Activated CD4-positive, alpha-beta memory T cell treated with anti-CD3 and anti-CD28 coated beads for 36 hours (primary cell): ENCODE measurements at regions not wholly inside any gene's neighbourhood (a gene's known extent, or its start where the extent isn't known, plus 50 kb on each side); places are given as distances from the start of the nearest gene placed in this dataset.
"Not testable (repeated sequence)": the region's sequence is repeated elsewhere in the genome, so short reads cannot be mapped to it uniquely, and the experiment has no call there.

Experiments used
- CTCF ChIA-PET: fragments of 350-600 bp; sonication (Branson Sonifier 250); formaldehyde crosslinking; loops from one replicate; lab custom pipeline; 2021; ENCODE audit warnings: antibody characterized with exemption, inconsistent platforms; lab: Charles Lee
- POLR2A ChIA-PET: fragments of 350-600 bp; sonication (Branson Sonifier 250); formaldehyde crosslinking; loops from one replicate; lab custom pipeline; 2021; ENCODE audit warnings: antibody characterized with exemption; lab: Charles Lee
- DNase-seq: peaks from one replicate; pipeline ENCODE4 v3.0.0-alpha.2; 2020
- H3K27ac Mint-ChIP-seq: one replicate; pipeline ENCODE4 v1.8.0; 2021; ENCODE audit warnings: mixed read lengths
- H3K27me3 Mint-ChIP-seq: one replicate; pipeline ENCODE4 v1.8.0; 2021; ENCODE audit warnings: mixed read lengths
- H3K36me3 Mint-ChIP-seq: one replicate; pipeline ENCODE4 v1.8.0; 2021; ENCODE audit warnings: mixed read lengths
- H3K4me1 Mint-ChIP-seq: one replicate; pipeline ENCODE4 v1.8.0; 2021; ENCODE audit warnings: low read depth, mixed read lengths
- H3K4me3 Mint-ChIP-seq: one replicate; pipeline ENCODE4 v1.8.0; 2021; ENCODE audit warnings: mild to moderate bottlenecking, mixed read lengths
- H3K9me3 Mint-ChIP-seq: one replicate; pipeline ENCODE4 v1.8.0; 2021; ENCODE audit warnings: mixed read lengths
- intact Hi-C: fragments of 100-400 bp; cut with micrococcal nuclease; formaldehyde crosslinking; loops from one replicate; pipeline ENCODE4 v1.15.1; 2023

DNA sequence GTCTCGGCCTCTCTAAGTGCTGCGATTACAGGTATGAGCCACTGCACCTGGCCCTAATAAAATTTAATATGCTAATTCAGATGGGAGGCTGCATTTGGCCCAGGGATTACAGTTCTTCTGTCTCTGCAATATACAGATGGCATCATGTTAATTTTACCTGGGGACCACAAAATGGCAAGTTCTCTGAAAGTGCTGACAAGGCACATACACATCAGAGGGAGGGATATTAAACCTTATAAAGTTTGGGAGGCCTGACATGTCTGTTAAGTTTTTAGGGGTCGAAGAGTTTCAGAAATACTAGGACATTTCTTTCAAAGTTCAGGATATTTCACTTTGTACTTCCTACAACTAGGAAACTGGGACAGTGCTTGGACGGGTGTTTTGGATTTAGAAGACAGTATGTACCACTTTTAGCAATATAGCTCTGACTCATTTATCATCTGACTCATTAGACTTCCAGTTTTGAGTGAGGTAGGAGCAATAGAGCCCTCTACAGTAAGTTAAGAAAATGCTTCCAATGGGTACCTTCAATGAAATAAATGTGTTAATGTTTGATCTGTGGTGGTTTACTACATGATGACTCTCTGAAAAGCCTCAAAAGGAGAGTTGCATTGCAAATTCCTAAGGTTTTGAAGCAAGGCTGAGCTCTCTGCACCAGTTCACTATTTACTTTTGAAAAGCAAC is 981.0 kb upstream of the HS3ST1 start:
- ChIA-PET POLR2A (no interaction called here), CTCF (interaction anchor here (0.7 kb wide), 1 partner anchor 625 kb away, joined by 3 read pairs; no protein-coding TSS in a partner anchor)
- Mint-ChIP-seq H3K4me3 (no peak overlapping the region), H3K4me1 (no peaks in the 10 kb centered on the region), H3K36me3 (no peaks in the 10 kb centered on the region), H3K27me3 (no peaks in the 10 kb centered on the region), H3K27ac (no peak overlapping the region), H3K9me3 (peaks cover 6% of the 10 kb centered on the region)
- no peak for DNase-seq
- intact Hi-C loops, result no loop called here

DNA sequence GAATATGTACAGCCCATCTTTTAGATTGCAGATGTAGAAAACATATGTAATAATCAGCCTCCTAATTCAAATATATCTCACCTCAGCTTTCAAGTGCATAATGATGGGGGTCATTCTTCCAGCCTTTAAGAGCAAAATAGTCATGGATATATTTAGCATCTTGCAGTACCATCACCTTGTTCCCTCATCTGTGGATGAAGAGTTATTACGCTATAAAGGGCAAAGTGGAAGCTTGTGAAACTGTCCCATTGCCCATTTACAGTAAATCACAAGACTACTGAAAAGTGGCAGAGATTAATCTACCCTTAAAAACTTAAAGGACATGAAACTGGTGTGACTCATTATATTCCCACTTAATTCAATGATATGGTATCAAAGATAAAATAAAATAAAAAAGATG is 979.7 kb upstream of the HS3ST1 start:
- CTCF ChIA-PET, result no interaction called here

DNA sequence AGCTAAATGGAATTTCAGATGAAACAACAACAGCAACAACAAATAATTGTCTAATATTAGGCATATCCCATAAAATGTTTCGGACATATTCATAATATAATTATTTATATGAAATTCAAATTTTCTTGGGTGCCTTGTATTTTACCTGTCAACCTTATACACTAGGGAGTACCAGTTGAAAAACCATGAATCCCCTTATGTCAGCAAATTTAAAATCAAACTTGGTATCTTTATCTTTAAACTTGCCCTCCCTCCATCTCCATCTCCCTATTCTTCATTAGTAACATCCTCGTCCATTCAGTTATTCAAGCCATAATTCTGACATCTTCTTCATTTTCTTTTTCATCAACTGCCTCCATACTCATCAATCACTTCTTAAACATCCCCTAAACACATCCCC is 974.5 kb upstream of the HS3ST1 start:
- H3K27ac Mint-ChIP-seq, result no peak overlapping the region
- intact Hi-C loops, result no loop called here
- H3K4me3 Mint-ChIP-seq, result no peak overlapping the region
- H3K36me3 Mint-ChIP-seq, result no peaks in the 10 kb centered on the region
- CTCF ChIA-PET, result no interaction called here
- H3K4me1 Mint-ChIP-seq, result no peaks in the 10 kb centered on the region
- no peak for DNase-seq
- POLR2A ChIA-PET, result no interaction called here
- H3K9me3 Mint-ChIP-seq, result peaks cover 11% of the 10 kb centered on the region
- no peaks in the 10 kb centered on the region for H3K27me3 Mint-ChIP-seq

More for the DNA sequence above, 979.7 kb upstream of the HS3ST1 start:
- Mint-ChIP-seq H3K9me3 (peaks cover 6% of the 10 kb centered on the region), H3K4me3 (no peak overlapping the region), H3K27me3 (no peaks in the 10 kb centered on the region), H3K27ac (no peak overlapping the region), H3K36me3 (no peaks in the 10 kb centered on the region), H3K4me1 (no peaks in the 10 kb centered on the region)
- POLR2A ChIA-PET, result no interaction called here
- no peak for DNase-seq
- intact Hi-C loops, result no loop called here

DNA sequence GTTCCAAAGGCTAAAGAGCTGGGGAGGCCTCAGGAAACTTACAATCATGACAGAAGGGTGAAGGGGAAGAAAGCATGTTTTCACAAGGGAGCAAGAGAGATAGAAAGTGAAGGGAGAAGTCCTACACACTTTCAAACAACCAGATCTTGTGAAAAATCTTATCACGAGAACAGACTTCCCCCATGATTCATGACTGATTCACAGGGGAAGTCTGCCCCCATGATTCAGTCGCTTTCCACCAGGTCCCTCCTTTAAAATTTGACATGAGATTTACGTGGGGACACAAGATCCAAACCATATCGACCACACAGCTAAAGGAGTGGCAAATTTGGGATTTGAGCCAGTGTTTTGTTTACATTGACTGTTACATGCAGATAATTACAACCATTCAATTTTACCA is 971.1 kb upstream of the HS3ST1 start:
- CTCF ChIA-PET, result interaction anchor here (0.6 kb wide), 1 partner anchor 1526 kb away, joined by 3 read pairs; no protein-coding TSS in a partner anchor
- H3K36me3 Mint-ChIP-seq, result no peaks in the 10 kb centered on the region
- no peak for DNase-seq
- H3K4me1 Mint-ChIP-seq, result no peaks in the 10 kb centered on the region
- no peak overlapping the region for H3K27ac Mint-ChIP-seq
- intact Hi-C loops, result no loop called here
- no peak overlapping the region for H3K4me3 Mint-ChIP-seq
- H3K9me3 Mint-ChIP-seq, result peaks cover 5% of the 10 kb centered on the region
- no peaks in the 10 kb centered on the region for H3K27me3 Mint-ChIP-seq
- POLR2A ChIA-PET, result no interaction called here

DNA sequence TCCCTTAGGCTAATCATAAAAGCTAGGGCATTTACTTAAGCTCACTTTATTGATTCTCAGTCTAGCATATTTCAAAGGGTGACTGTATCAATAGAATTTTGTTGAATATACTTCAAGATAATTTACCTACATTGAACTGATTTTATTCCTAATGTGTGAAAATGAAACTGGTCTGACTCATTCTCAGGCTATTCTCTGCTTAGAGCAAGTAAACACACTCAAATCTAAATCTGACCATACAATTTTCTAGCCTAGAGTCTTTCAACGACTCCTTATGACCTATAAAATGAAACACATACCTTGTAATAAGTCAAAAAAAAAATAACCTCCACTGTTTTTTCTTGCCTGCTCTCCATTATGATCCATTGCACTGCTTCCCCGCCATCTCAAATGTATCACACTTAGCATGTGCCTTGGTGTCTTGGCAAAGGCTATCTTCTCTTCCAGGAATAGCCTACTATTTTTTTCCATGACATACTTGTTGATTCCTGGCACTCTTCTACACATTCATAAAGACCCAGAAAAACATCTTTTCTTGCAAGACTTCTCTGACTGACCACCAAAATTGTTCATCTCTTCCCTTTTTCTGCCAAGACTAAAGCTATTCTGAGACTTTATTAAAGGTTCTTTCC is 965.1 kb upstream of the HS3ST1 start:
- no peak overlapping the region for H3K4me3 Mint-ChIP-seq
- H3K36me3 Mint-ChIP-seq, result no peaks in the 10 kb centered on the region
- DNase-seq, result no peak
- no peak overlapping the region for H3K27ac Mint-ChIP-seq
- ChIA-PET CTCF (no interaction called here), POLR2A (no interaction called here)
- intact Hi-C loops, result no loop called here
- H3K4me1 Mint-ChIP-seq, result no peaks in the 10 kb centered on the region
- no peaks in the 10 kb centered on the region for H3K9me3 Mint-ChIP-seq
- no peaks in the 10 kb centered on the region for H3K27me3 Mint-ChIP-seq

DNA sequence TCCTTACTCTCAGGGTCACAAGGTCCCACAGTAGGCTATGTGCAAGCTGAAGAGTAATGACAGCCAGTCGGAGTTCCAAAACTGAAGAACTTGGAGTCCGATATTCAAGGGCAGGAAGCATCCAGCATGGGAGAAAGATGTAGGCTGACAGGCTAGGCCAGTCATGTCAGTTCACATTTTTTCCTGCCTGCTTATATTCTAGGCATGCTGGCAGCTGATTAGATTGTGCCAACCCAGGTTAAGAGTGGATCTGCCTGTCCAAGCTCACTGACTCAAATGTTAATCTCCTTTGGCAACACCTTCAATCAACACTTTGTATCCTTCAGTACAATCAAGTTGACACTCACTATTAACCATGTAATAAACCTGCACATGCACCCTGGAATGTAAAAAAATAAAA is 960.9 kb upstream of the HS3ST1 start:
- Mint-ChIP-seq H3K27me3 (no peaks in the 10 kb centered on the region), H3K9me3 (peaks cover 7% of the 10 kb centered on the region), H3K36me3 (no peaks in the 10 kb centered on the region), H3K4me3 (no peak overlapping the region), H3K4me1 (no peaks in the 10 kb centered on the region), H3K27ac (no peak overlapping the region)
- no peak for DNase-seq
- ChIA-PET CTCF (no interaction called here), POLR2A (no interaction called here)
- intact Hi-C loops, result no loop called here

DNA sequence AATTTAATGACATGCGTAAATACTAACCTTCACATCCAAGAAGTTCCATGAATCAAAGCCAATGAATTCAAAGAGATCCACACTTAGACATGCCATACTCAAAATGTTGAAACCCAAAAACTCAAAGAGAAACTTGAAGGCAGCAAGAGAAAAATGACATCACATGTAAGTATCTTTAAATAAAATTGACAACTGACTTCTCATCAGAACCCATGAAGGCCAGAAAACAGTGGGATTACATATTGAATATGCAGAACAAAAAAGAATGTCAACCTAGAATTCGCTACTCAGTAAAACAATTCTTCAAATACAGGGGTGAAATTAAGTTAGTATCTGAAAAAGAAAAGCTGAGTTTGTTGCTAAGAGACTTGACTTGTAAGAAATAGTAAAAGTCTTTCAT is 953.9 kb upstream of the HS3ST1 start:
- POLR2A ChIA-PET, result no interaction called here
- Mint-ChIP-seq H3K9me3 (peaks cover 9% of the 10 kb centered on the region), H3K4me1 (no peaks in the 10 kb centered on the region), H3K4me3 (no peak overlapping the region), H3K27me3 (no peaks in the 10 kb centered on the region), H3K36me3 (no peaks in the 10 kb centered on the region), H3K27ac (no peak overlapping the region)
- intact Hi-C loops, result no loop called here
- CTCF ChIA-PET, result no interaction called here
- DNase-seq, result no peak

DNA sequence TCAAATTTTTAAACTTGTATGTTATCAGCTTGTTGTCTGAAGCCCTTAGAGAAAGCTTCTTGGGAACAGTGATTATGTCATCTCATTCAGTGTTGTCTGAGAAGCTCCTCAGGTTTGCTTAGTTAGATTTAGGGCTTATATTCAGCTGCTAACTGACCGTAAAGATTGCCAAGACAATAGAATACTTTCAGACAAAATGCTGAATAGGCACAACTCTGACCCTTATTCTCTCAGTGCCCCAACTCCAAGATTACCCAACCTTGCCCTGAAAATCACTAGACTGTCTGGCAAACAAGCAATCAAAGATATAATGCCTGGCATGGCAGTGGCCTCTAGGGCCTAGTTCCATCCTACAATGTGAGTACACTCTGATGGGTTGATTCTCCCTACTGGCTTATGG is 950.5 kb upstream of the HS3ST1 start:
- Mint-ChIP-seq H3K36me3 (no peaks in the 10 kb centered on the region), H3K4me3 (no peak overlapping the region), H3K27me3 (no peaks in the 10 kb centered on the region), H3K9me3 (peaks cover 13% of the 10 kb centered on the region), H3K27ac (no peak overlapping the region), H3K4me1 (no peaks in the 10 kb centered on the region)
- POLR2A ChIA-PET, result no interaction called here
- DNase-seq, result no peak
- CTCF ChIA-PET, result no interaction called here
- intact Hi-C loops, result no loop called here

DNA sequence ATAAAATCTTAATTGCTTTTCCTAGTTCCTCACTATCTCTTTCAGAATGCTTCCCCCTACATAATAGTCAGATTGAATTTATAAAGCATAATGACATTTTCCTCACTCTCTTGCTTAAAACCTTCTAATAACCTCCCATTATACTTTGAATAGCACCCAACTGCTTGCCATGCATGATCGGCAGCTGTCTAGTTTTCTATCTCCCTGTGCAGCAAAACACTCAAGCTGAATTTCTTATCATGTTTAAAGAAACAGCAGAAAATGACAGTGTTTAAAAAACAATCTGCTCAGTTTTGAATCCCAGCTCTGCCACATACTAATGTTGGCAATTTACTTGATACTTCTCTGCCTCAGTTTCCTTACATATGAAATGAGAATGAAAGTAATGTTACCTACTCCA is 947.1 kb upstream of the HS3ST1 start:
- H3K27ac Mint-ChIP-seq, result no peak overlapping the region
- no peak for DNase-seq
- H3K4me1 Mint-ChIP-seq, result no peaks in the 10 kb centered on the region
- H3K27me3 Mint-ChIP-seq, result no peaks in the 10 kb centered on the region
- POLR2A ChIA-PET, result no interaction called here
- CTCF ChIA-PET, result no interaction called here
- intact Hi-C loops, result no loop called here
- H3K36me3 Mint-ChIP-seq, result no peaks in the 10 kb centered on the region
- peaks cover 16% of the 10 kb centered on the region for H3K9me3 Mint-ChIP-seq
- H3K4me3 Mint-ChIP-seq, result no peak overlapping the region

DNA sequence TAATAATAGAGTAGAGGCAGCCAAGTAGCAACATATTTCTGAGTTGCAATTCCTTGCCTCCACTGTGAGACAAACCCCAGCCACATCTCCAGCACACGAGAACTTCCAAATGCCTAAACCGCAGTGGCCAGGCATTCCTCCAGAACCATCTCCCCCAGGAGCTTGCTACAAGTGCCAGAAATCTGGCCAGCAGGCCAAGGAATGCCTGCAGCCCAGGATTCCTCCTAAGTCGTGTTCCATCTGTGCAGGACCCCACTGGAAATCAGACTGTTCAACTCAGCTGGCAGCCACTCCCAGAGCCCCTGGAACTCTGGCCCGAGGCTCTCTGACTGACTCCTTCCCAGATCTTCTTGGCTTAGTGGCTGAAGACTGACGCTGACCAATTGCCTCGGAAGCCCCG is 937.2 kb upstream of the HS3ST1 start:
- intact Hi-C loops, CTCF ChIA-PET, H3K27me3 Mint-ChIP-seq, POLR2A ChIA-PET, H3K27ac Mint-ChIP-seq, H3K36me3 Mint-ChIP-seq, H3K4me3 Mint-ChIP-seq, DNase-seq, H3K4me1 Mint-ChIP-seq: not testable (repeated sequence)
- H3K9me3 Mint-ChIP-seq, result peaks cover 11% of the 10 kb centered on the region

DNA sequence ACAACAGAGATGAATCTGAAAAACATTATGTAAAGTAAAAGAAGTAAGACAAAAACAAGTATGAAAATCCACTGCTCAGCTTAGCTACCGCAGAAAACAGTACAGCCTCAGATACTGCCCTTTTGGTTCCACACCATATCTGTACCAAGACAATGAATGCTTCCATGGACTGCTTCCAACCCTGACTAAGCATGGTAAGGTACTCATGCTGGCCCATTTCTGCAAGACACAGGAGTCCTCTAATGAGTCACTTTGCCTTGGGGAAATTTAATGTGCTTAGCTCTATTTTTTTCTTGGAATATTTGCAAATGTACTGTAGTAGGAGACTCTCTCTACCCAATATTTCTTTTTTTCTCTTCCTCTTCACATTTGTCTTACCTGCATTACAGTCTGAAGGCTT is 931.7 kb upstream of the HS3ST1 start:
- H3K36me3 Mint-ChIP-seq, result no peaks in the 10 kb centered on the region

DNA sequence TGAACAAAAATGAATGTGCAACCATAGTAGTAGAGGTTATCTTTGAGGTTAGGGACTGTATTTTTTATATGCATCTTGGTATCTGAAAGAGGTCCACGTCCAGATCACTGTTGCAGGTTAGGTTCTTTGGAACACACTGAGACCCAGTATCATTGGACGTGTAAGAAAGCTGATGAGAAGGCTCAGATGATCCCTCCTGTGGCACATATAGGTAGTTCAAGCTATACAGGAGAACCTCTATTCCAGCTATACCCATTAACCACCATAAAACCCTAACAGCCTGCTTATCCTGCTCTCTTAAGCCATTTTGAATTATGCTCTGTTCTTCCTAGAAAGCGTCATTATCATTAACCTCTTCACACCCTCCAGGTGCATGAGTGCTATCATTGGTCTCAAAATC is 930.7 kb upstream of the HS3ST1 start:
- Mint-ChIP-seq H3K36me3 (no peaks in the 10 kb centered on the region), H3K27ac (no peak overlapping the region), H3K9me3 (peaks cover 9% of the 10 kb centered on the region), H3K27me3 (no peaks in the 10 kb centered on the region), H3K4me3 (no peak overlapping the region), H3K4me1 (no peaks in the 10 kb centered on the region)
- intact Hi-C loops, result no loop called here
- no peak for DNase-seq
- POLR2A ChIA-PET, result no interaction called here
- CTCF ChIA-PET, result no interaction called here

More for the DNA sequence above, 931.7 kb upstream of the HS3ST1 start:
- POLR2A ChIA-PET, result no interaction called here
- CTCF ChIA-PET, result no interaction called here
- Mint-ChIP-seq H3K4me1 (no peaks in the 10 kb centered on the region), H3K9me3 (peaks cover 17% of the 10 kb centered on the region), H3K4me3 (no peak overlapping the region), H3K27ac (no peak overlapping the region), H3K27me3 (no peaks in the 10 kb centered on the region)
- no peak for DNase-seq
- intact Hi-C loops, result no loop called here

DNA sequence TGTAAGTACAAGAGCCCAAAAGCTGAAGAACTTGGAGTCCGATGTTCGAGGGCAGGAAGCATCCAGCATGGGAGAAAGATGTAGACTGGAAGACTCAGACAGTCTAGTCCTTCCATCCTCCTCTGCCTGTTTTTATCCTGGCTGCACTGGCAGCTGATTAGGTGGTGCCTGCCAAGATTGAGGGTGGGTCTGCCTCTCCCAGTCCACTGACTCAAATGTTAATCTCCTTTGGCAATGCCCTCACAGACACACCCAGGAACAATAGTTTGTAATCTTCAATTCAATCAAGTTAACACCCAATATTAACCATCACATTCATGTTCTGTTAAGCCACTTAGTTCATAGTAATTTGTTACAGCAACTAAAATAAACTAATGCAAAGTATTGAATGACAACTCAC is 904.4 kb upstream of the HS3ST1 start:
- H3K4me1 Mint-ChIP-seq, intact Hi-C loops, H3K27ac Mint-ChIP-seq, H3K27me3 Mint-ChIP-seq, H3K4me3 Mint-ChIP-seq, H3K36me3 Mint-ChIP-seq, POLR2A ChIA-PET, DNase-seq, CTCF ChIA-PET: not testable (repeated sequence)
- peaks cover 19% of the 10 kb centered on the region for H3K9me3 Mint-ChIP-seq
